Heart left ventricle (tissue), 13 donors: ENCODE measurements at regions not wholly inside any gene's neighbourhood (a gene's known extent, or its start where the extent isn't known, plus 50 kb on each side); places are given as distances from the start of the nearest gene placed in this dataset.

Experiments used
- CTCF ChIP-seq, 12 donors: fragments of 200-600 bp; sonication (generic) in 4 of 12; IDR thresholded peaks; one replicate each; pipeline versions ENCODE4 v1.5.0 to v1.8.0; 2018 to 2022; ENCODE audit warnings: antibody characterized with exemption in 12 of 12, mild to moderate bottlenecking in 5 of 12
- POLR2A ChIP-seq, 2 donors: fragments of 450-650 bp; IDR thresholded peaks; one replicate each; pipeline ENCODE4 v1.6.1; 2017; ENCODE audit warnings: antibody characterized with exemption in 2 of 2, mild to moderate bottlenecking in 2 of 2, moderate library complexity in 2 of 2
- donor health status: ischemic (EF 13 %, LVEDD 7.1; RV severe dilation, severe dysfunction).
- donor health status: DM: no; HTN: yes; CAD: no.
- donor health status: DM: no; HTN: no; CAD: no.
- donor health status: ischemic (EF 25% LVEDD 6.9; RV normal size, moderate dysfunction).
- donor health status: ischemic (EF 25% LVEDD 5.7; RV mildly dilated, moderate dysfunction).
- donor health status: ischemic (EF 35%, LVEDD 5.7; RV mildly dilated, moderate dysfunction).
- donor health status: nonischemic (EF 11% LVEDD 7.7; RV severe dilation, severe dysfunction).
- donor health status: DM: yes; HTN: yes; CAD: no.
- donor health status: PGD.
- donor health status: ischemic (EF 29% LVEDD 5.4; RV normal size, mild dysfunction).
- donor health status: nonischemic (EF 23%, LVEDD 6.1; RV moderate dilation, normal function).

GRCh38 chr12:42698213-42698612, 108.7 kb upstream of the PRICKLE1 start:
- TF ChIP-seq CTCF (IDR thresholded peaks at IDR 0.05) (no peak), POLR2A (IDR thresholded peaks at IDR 0.05) (no peak)
